ENCODE measurements at regions not wholly inside any gene's neighbourhood (a gene's known extent, or its start where the extent isn't known, plus 50 kb on each side); places are given as distances from the start of the nearest gene placed in this dataset.

- CTCF ChIA-PET = no interaction called here
- no peak overlapping the region for H3K4me3 Mint-ChIP-seq (ENCODE audit: low read depth, unreplicated experiment)
- H3K9me3 Mint-ChIP-seq (ENCODE audit: low read depth, unreplicated experiment) = peaks cover 7% of the 10 kb centered on the region
- no TSS peak for BruUV-seq (replicated peaks)
- no peaks in the 10 kb centered on the region for H3K36me3 Mint-ChIP-seq (ENCODE audit: insufficient read depth, unreplicated experiment)
- intact Hi-C loops (cut with micrococcal nuclease; ENCODE audit: unreplicated experiment) = no loop called here
- no peaks in the 10 kb centered on the region for H3K4me1 Mint-ChIP-seq (ENCODE audit: low read depth, unreplicated experiment)
- no peak for TF ChIP-seq CTCF (IDR thresholded peaks at IDR 0.05; ENCODE audit: unreplicated experiment)
- no peak for DNase-seq
- H3K27me3 Mint-ChIP-seq (ENCODE audit: unreplicated experiment) = no peaks in the 10 kb centered on the region
- no peak overlapping the region for H3K27ac Mint-ChIP-seq (ENCODE audit: unreplicated experiment)
Measured at GRCh38 chr2:34178482-34178881, 579.4 kb upstream of the FAM98A start.

- intact Hi-C loops (cut with micrococcal nuclease; ENCODE audit: unreplicated experiment) = no loop called here
- CTCF ChIA-PET = interaction anchor here (0.7 kb wide), 1 partner anchor 1299 kb away, joined by 3 read pairs; no protein-coding TSS in a partner anchor
- Mint-ChIP-seq H3K4me1 (ENCODE audit: low read depth, unreplicated experiment) (no peaks in the 10 kb centered on the region), H3K27me3 (ENCODE audit: unreplicated experiment) (no peaks in the 10 kb centered on the region), H3K27ac (ENCODE audit: unreplicated experiment) (no peak overlapping the region), H3K4me3 (ENCODE audit: low read depth, unreplicated experiment) (no peak overlapping the region), H3K9me3 (ENCODE audit: low read depth, unreplicated experiment) (peaks cover 10% of the 10 kb centered on the region), H3K36me3 (ENCODE audit: insufficient read depth, unreplicated experiment) (no peaks in the 10 kb centered on the region)
- BruUV-seq (replicated peaks) = no TSS peak
- TF ChIP-seq CTCF (IDR thresholded peaks at IDR 0.05; ENCODE audit: unreplicated experiment) = no peak
- no peak for DNase-seq
Measured at GRCh38 chr2:34176693-34177092, 577.6 kb upstream of the FAM98A start.

- Mint-ChIP-seq H3K4me3 (ENCODE audit: low read depth, unreplicated experiment) (no peak overlapping the region), H3K36me3 (ENCODE audit: insufficient read depth, unreplicated experiment) (no peaks in the 10 kb centered on the region), H3K9me3 (ENCODE audit: low read depth, unreplicated experiment) (peaks cover 10% of the 10 kb centered on the region), H3K27me3 (ENCODE audit: unreplicated experiment) (no peaks in the 10 kb centered on the region), H3K27ac (ENCODE audit: unreplicated experiment) (no peak overlapping the region), H3K4me1 (ENCODE audit: low read depth, unreplicated experiment) (no peaks in the 10 kb centered on the region)
- no peak for TF ChIP-seq CTCF (IDR thresholded peaks at IDR 0.05; ENCODE audit: unreplicated experiment)
- intact Hi-C loops (cut with micrococcal nuclease; ENCODE audit: unreplicated experiment) = no loop called here
- no peak for DNase-seq
- CTCF ChIA-PET = no interaction called here
- no TSS peak for BruUV-seq (replicated peaks)
Measured at GRCh38 chr2:34174506-34174905, 575.4 kb upstream of the FAM98A start.

- no peak for TF ChIP-seq CTCF (IDR thresholded peaks at IDR 0.05; ENCODE audit: unreplicated experiment)
- DNase-seq = no peak
- CTCF ChIA-PET = no interaction called here
- H3K36me3 Mint-ChIP-seq (ENCODE audit: insufficient read depth, unreplicated experiment) = no peaks in the 10 kb centered on the region
- H3K27me3 Mint-ChIP-seq (ENCODE audit: unreplicated experiment) = no peaks in the 10 kb centered on the region
- H3K4me1 Mint-ChIP-seq (ENCODE audit: low read depth, unreplicated experiment) = no peaks in the 10 kb centered on the region
- H3K4me3 Mint-ChIP-seq (ENCODE audit: low read depth, unreplicated experiment) = no peak overlapping the region
- H3K27ac Mint-ChIP-seq (ENCODE audit: unreplicated experiment) = no peak overlapping the region
- intact Hi-C loops (cut with micrococcal nuclease; ENCODE audit: unreplicated experiment) = no loop called here
- no TSS peak for BruUV-seq (replicated peaks)
- H3K9me3 Mint-ChIP-seq (ENCODE audit: low read depth, unreplicated experiment) = peaks cover 7% of the 10 kb centered on the region
Measured at GRCh38 chr2:34162231-34162630, 563.1 kb upstream of the FAM98A start.

- H3K9me3 Mint-ChIP-seq (ENCODE audit: low read depth, unreplicated experiment) = peaks cover 7% of the 10 kb centered on the region
- no peak for DNase-seq
- H3K27me3 Mint-ChIP-seq (ENCODE audit: unreplicated experiment) = no peaks in the 10 kb centered on the region
- no peaks in the 10 kb centered on the region for H3K4me1 Mint-ChIP-seq (ENCODE audit: low read depth, unreplicated experiment)
- CTCF ChIA-PET = no interaction called here
- no peaks in the 10 kb centered on the region for H3K36me3 Mint-ChIP-seq (ENCODE audit: insufficient read depth, unreplicated experiment)
- no peak overlapping the region for H3K27ac Mint-ChIP-seq (ENCODE audit: unreplicated experiment)
- intact Hi-C loops (cut with micrococcal nuclease; ENCODE audit: unreplicated experiment) = no loop called here
- TF ChIP-seq CTCF (IDR thresholded peaks at IDR 0.05; ENCODE audit: unreplicated experiment) = no peak
- BruUV-seq (replicated peaks) = no TSS peak
- H3K4me3 Mint-ChIP-seq (ENCODE audit: low read depth, unreplicated experiment) = no peak overlapping the region
Measured at GRCh38 chr2:34161549-34161948, 562.5 kb upstream of the FAM98A start.
